HS-5 (cell line): ENCODE measurements at regions not wholly inside any gene's neighbourhood (a gene's known extent, or its start where the extent isn't known, plus 50 kb on each side); places are given as distances from the start of the nearest gene placed in this dataset.
"Not testable (repeated sequence)": the region's sequence is repeated elsewhere in the genome, so short reads cannot be mapped to it uniquely, and the experiment has no call there.

Experiments
- DNase-seq: peaks from one replicate; pipeline ENCODE4 v3.0.0-alpha.2; 2012; ENCODE audit warnings: low read depth

- no peak for DNase-seq
Observed at GRCh38 chr12:74685385-74685784, 147.8 kb downstream of the ATXN7L3B start.

GRCh38 chr12:74689071-74689655 lies 151.5 kb downstream of the ATXN7L3B start:
- peak; percentile 36 for DNase-seq

- no peak for DNase-seq
Observed at GRCh38 chr12:74689929-74690328, 152.3 kb downstream of the ATXN7L3B start.

GRCh38 chr12:74719447-74719846 lies 181.8 kb downstream of the ATXN7L3B start:
- DNase-seq = no peak

- DNase-seq = no peak
Observed at GRCh38 chr12:74722709-74723108, 185.1 kb downstream of the ATXN7L3B start.

GRCh38 chr12:74725154-74725553 lies 187.5 kb downstream of the ATXN7L3B start:
- DNase-seq = peak; percentile 59

GRCh38 chr12:74728006-74728405 lies 190.4 kb downstream of the ATXN7L3B start:
- DNase-seq = no peak

GRCh38 chr12:74732164-74732784 lies 194.6 kb downstream of the ATXN7L3B start:
- no peak for DNase-seq

GRCh38 chr12:74732826-74733225 lies 195.2 kb downstream of the ATXN7L3B start:
- DNase-seq = no peak

GRCh38 chr12:74741112-74741511 lies 203.5 kb downstream of the ATXN7L3B start:
- DNase-seq = no peak

GRCh38 chr12:74747305-74747704 lies 209.7 kb downstream of the ATXN7L3B start:
- DNase-seq = no peak

GRCh38 chr12:74751441-74751840 lies 213.8 kb downstream of the ATXN7L3B start:
- no peak for DNase-seq

- no peak for DNase-seq
Observed at GRCh38 chr12:74752215-74752614, 214.6 kb downstream of the ATXN7L3B start.

- no peak for DNase-seq
Observed at GRCh38 chr12:74770552-74770951, 232.9 kb downstream of the ATXN7L3B start.

GRCh38 chr12:74775276-74775675 lies 237.6 kb downstream of the ATXN7L3B start:
- DNase-seq = no peak

GRCh38 chr12:74776378-74776777 lies 238.7 kb downstream of the ATXN7L3B start:
- no peak for DNase-seq

- DNase-seq = peak; percentile 65
Observed at GRCh38 chr12:74780182-74780849, 242.7 kb downstream of the ATXN7L3B start.

- not testable (repeated sequence) for DNase-seq
Observed at GRCh38 chr12:74780850-74781241, 243.2 kb downstream of the ATXN7L3B start.

- no peak for DNase-seq
Observed at GRCh38 chr12:74781991-74782485, 244.4 kb downstream of the ATXN7L3B start.

- DNase-seq = no peak
Observed at GRCh38 chr12:74790931-74791330, 253.3 kb downstream of the ATXN7L3B start.

GRCh38 chr12:74791365-74791764 lies 253.7 kb downstream of the ATXN7L3B start:
- DNase-seq = no peak

- DNase-seq = no peak
Observed at GRCh38 chr12:74794522-74794921, 256.9 kb downstream of the ATXN7L3B start.

- DNase-seq = no peak
Observed at GRCh38 chr12:74801625-74802024, 264.0 kb downstream of the ATXN7L3B start.
